H1 (cell line): ENCODE measurements at regions not wholly inside any gene's neighbourhood (a gene's known extent, or its start where the extent isn't known, plus 50 kb on each side); places are given as distances from the start of the nearest gene placed in this dataset.

Experiments
- CTCF ChIP-seq, 3 experiments: IDR thresholded peaks; 1 replicate in 2 of 3; 2 replicates in 1 of 3; pipeline versions ENCODE4 v1.5.1 to v1.6.1; 2011; ENCODE audit warnings: low read length in 3 of 3, mild to moderate bottlenecking in 3 of 3, inconsistent platforms in 2 of 3, low read depth in 1 of 3, moderate library complexity in 1 of 3; ENCODE audit not compliant: insufficient read depth in 1 of 3; ENCODE audit errors: control extremely low read depth in 1 of 3
- EGR1 ChIP-seq: IDR thresholded peaks from 2 replicates; pipeline ENCODE4 v1.6.1; 2011; ENCODE audit warnings: low read depth, low read length, borderline replicate concordance
- JUN ChIP-seq: IDR thresholded peaks from 2 replicates; pipeline ENCODE4 v1.6.1; 2011; ENCODE audit warnings: low read depth, mild to moderate bottlenecking, improper control_type of control experiment, low read length
- MAFK ChIP-seq: IDR thresholded peaks from 2 replicates; pipeline ENCODE4 v1.6.1; 2012; ENCODE audit warnings: low read depth, mild to moderate bottlenecking, improper control_type of control experiment, low read length
- MAX ChIP-seq: IDR thresholded peaks from 2 replicates; pipeline ENCODE4 v1.6.1; 2012; ENCODE audit warnings: inconsistent platforms
- NRF1 ChIP-seq: IDR thresholded peaks from 2 replicates; pipeline ENCODE4 v1.6.1; 2011; ENCODE audit warnings: mild to moderate bottlenecking, low read depth, low read length, improper control_type of control experiment
- POLR2A ChIP-seq, 2 experiments: IDR thresholded peaks; 1 replicate in 1 of 2; 2 replicates in 1 of 2; pipeline ENCODE4 v1.6.1; 2011; ENCODE audit warnings: low read depth in 2 of 2, low read length in 2 of 2, mild to moderate bottlenecking in 2 of 2; ENCODE audit errors: control extremely low read depth in 1 of 2
- SAP30 ChIP-seq: fragments of 300-600 bp; sonication (generic); IDR thresholded peaks from 2 replicates; pipeline ENCODE4 v1.7.1; 2012; ENCODE audit warnings: low read length, moderate library complexity, mild to moderate bottlenecking, inconsistent platforms; ENCODE audit not compliant: insufficient read depth, insufficient replicate concordance
- SIN3A ChIP-seq, 2 experiments: IDR thresholded peaks in 1 of 2; conservative IDR thresholded peaks in 1 of 2; 2 replicates each; pipeline ENCODE4 v1.6.1; 2011 to 2012; ENCODE audit warnings: low read length in 2 of 2, improper control_type of control experiment in 1 of 2, low read depth in 1 of 2, mild to moderate bottlenecking in 1 of 2
- SP1 ChIP-seq: IDR thresholded peaks from 2 replicates; pipeline ENCODE4 v1.6.1; 2011; ENCODE audit warnings: low read depth, low read length
- SRF ChIP-seq: IDR thresholded peaks from 2 replicates; pipeline ENCODE4 v1.6.1; 2011; ENCODE audit warnings: mild to moderate bottlenecking, low read depth, low read length, moderate library complexity
- SUZ12 ChIP-seq: fragments of 200-600 bp; sonication (generic); IDR thresholded peaks from 2 replicates; pipeline ENCODE4 v1.6.1; 2012; ENCODE audit warnings: mild to moderate bottlenecking, inconsistent platforms, low read length, moderate library complexity, mixed read lengths
- YY1 ChIP-seq: IDR thresholded peaks from 2 replicates; pipeline ENCODE4 v1.6.1; 2011; ENCODE audit warnings: low read depth, mild to moderate bottlenecking, low read length

- TF ChIP-seq CTCF (IDR thresholded peaks at IDR 0.05; ENCODE audit: control extremely low read depth in 1 of 3, insufficient read depth in 1 of 3, low read depth in 1 of 3, low read length in 3 of 3) = no peak
- no peak for TF ChIP-seq SRF
- no peak for TF ChIP-seq SUZ12
- no peak for TF ChIP-seq POLR2A (IDR thresholded peaks at IDR 0.05; ENCODE audit: control extremely low read depth in 1 of 2, low read depth in 2 of 2, low read length in 2 of 2)
- TF ChIP-seq NRF1 = no peak
- no peak for TF ChIP-seq SAP30
- TF ChIP-seq SIN3A (conservative IDR thresholded peaks at IDR 0.05 in 1 of 2, IDR thresholded peaks at IDR 0.05 in 1 of 2; ENCODE audit: low read depth in 1 of 2, low read length in 2 of 2) = no peak
- TF ChIP-seq SP1 = no peak
- TF ChIP-seq JUN = no peak
- no peak for TF ChIP-seq MAFK
- TF ChIP-seq YY1 = no peak
- TF ChIP-seq EGR1 = no peak
- TF ChIP-seq MAX = no peak
Measured at GRCh38 chr12:82082501-82082900, 275.7 kb downstream of the CCDC59 start.
